ENCODE measurements at regions not wholly inside any gene's neighbourhood (a gene's known extent, or its start where the extent isn't known, plus 50 kb on each side); places are given as distances from the start of the nearest gene placed in this dataset.

GRCh38 chr1:192045131-192045530 is 113.1 kb upstream of the RGS18 start:
- CTCF ChIA-PET = interaction anchor here in 1 of 2 donors (0.6 kb wide), 1 partner anchor 1135 kb away, joined by 3 read pairs; no protein-coding TSS in a partner anchor
- Histone ChIP-seq H3K36me3 (ENCODE audit: control insufficient read depth in 2 of 2, extremely low read depth in 1 of 2, insufficient read depth in 1 of 2, low read length in 1 of 2) (no peaks in the 10 kb centered on the region), H3K4me1 (ENCODE audit: control insufficient read depth in 1 of 2, extremely low read depth in 1 of 2, insufficient read depth in 2 of 2, low read length in 2 of 2) (no peaks in the 10 kb centered on the region), H3K4me3 (ENCODE audit: control insufficient read depth in 1 of 2, extremely low read depth in 1 of 2, low read length in 1 of 2) (no peak overlapping the region), H3K27ac (ENCODE audit: low read length) (no peak overlapping the region), H3K9me3 (no peaks in the 10 kb centered on the region), H3K27me3 (replicated peaks in 1 of 2; ENCODE audit: control insufficient read depth in 2 of 2, extremely low read depth in 1 of 2, insufficient read depth in 2 of 2, low read length in 1 of 2) (no peaks in the 10 kb centered on the region)
- DNase-seq = no peak
- Mint-ChIP-seq H3K4me1 (no peaks in the 10 kb centered on the region), H3K27ac (no peak overlapping the region), H3K4me3 (no peak overlapping the region), H3K27me3 (no peaks in the 10 kb centered on the region), H3K36me3 (no peaks in the 10 kb centered on the region), H3K9me3 (peaks cover 0 to 4% (median 0%) of the 10 kb centered on the region in 3 donors)
- WGBS (ENCODE audit: insufficient coverage) = no CpG with 5 or more reads among the region's 3 CpGs
- no peak for ATAC-seq (replicated peaks in 1 of 4)
- POLR2A ChIA-PET = no interaction called here

GRCh38 chr1:192053531-192053971 is 104.7 kb upstream of the RGS18 start:
- no peaks in the 10 kb centered on the region for H3K4me1 ChIP-seq (ENCODE audit: control insufficient read depth in 1 of 2, extremely low read depth in 1 of 2, insufficient read depth in 2 of 2, low read length in 2 of 2)
- no peak overlapping the region for H3K27ac ChIP-seq (ENCODE audit: low read length)
- H3K27me3 ChIP-seq (replicated peaks in 1 of 2; ENCODE audit: control insufficient read depth in 2 of 2, extremely low read depth in 1 of 2, insufficient read depth in 2 of 2, low read length in 1 of 2) = no peaks in the 10 kb centered on the region
- H3K4me3 ChIP-seq (ENCODE audit: control insufficient read depth in 1 of 2, extremely low read depth in 1 of 2, low read length in 1 of 2) = no peak overlapping the region
- ChIA-PET CTCF (no interaction called here), POLR2A (no interaction called here)
- no peaks in the 10 kb centered on the region for H3K4me1 Mint-ChIP-seq
- DNase-seq (no peak), ATAC-seq (replicated peaks in 1 of 4) (no peak)
- no CpG with 5 or more reads among the region's 2 CpGs for WGBS (ENCODE audit: insufficient coverage)
- H3K9me3 Mint-ChIP-seq = no peaks in the 10 kb centered on the region
- no peak overlapping the region for H3K4me3 Mint-ChIP-seq
- no peaks in the 10 kb centered on the region for H3K36me3 Mint-ChIP-seq
- H3K27ac Mint-ChIP-seq = no peak overlapping the region
- H3K36me3 ChIP-seq (ENCODE audit: control insufficient read depth in 2 of 2, extremely low read depth in 1 of 2, insufficient read depth in 1 of 2, low read length in 1 of 2) = no peaks in the 10 kb centered on the region
- H3K9me3 ChIP-seq = no peaks in the 10 kb centered on the region
- H3K27me3 Mint-ChIP-seq = no peaks in the 10 kb centered on the region

GRCh38 chr1:192057766-192058165 is 100.5 kb upstream of the RGS18 start:
- POLR2A ChIA-PET = no interaction called here
- H3K4me1 ChIP-seq (ENCODE audit: control insufficient read depth in 1 of 2, extremely low read depth in 1 of 2, insufficient read depth in 2 of 2, low read length in 2 of 2) = no peaks in the 10 kb centered on the region
- ATAC-seq (replicated peaks in 1 of 4) = no peak
- H3K36me3 ChIP-seq (ENCODE audit: control insufficient read depth in 2 of 2, extremely low read depth in 1 of 2, insufficient read depth in 1 of 2, low read length in 1 of 2) = no peaks in the 10 kb centered on the region
- no peak overlapping the region for H3K4me3 ChIP-seq (ENCODE audit: control insufficient read depth in 1 of 2, extremely low read depth in 1 of 2, low read length in 1 of 2)
- no peak overlapping the region for H3K27ac ChIP-seq (ENCODE audit: low read length)
- Mint-ChIP-seq H3K27me3 (no peaks in the 10 kb centered on the region), H3K4me1 (no peaks in the 10 kb centered on the region), H3K4me3 (no peak overlapping the region), H3K9me3 (peaks cover 0 to 4% (median 0%) of the 10 kb centered on the region in 3 donors), H3K27ac (no peak overlapping the region), H3K36me3 (no peaks in the 10 kb centered on the region)
- no peaks in the 10 kb centered on the region for H3K27me3 ChIP-seq (replicated peaks in 1 of 2; ENCODE audit: control insufficient read depth in 2 of 2, extremely low read depth in 1 of 2, insufficient read depth in 2 of 2, low read length in 1 of 2)
- CTCF ChIA-PET = no interaction called here
- no CpG with 5 or more reads among the region's 2 CpGs for WGBS (ENCODE audit: insufficient coverage)
- no peaks in the 10 kb centered on the region for H3K9me3 ChIP-seq
- DNase-seq = no peak

GRCh38 chr1:192059407-192059806 is 98.9 kb upstream of the RGS18 start:
- Mint-ChIP-seq H3K4me3 (no peak overlapping the region), H3K27ac (no peak overlapping the region), H3K4me1 (no peaks in the 10 kb centered on the region), H3K27me3 (no peaks in the 10 kb centered on the region), H3K36me3 (no peaks in the 10 kb centered on the region), H3K9me3 (peaks cover 1 to 4% (median 2%) of the 10 kb centered on the region in 3 donors)
- Histone ChIP-seq H3K9me3 (no peaks in the 10 kb centered on the region), H3K27me3 (replicated peaks in 1 of 2; ENCODE audit: control insufficient read depth in 2 of 2, extremely low read depth in 1 of 2, insufficient read depth in 2 of 2, low read length in 1 of 2) (no peaks in the 10 kb centered on the region), H3K36me3 (ENCODE audit: control insufficient read depth in 2 of 2, extremely low read depth in 1 of 2, insufficient read depth in 1 of 2, low read length in 1 of 2) (no peaks in the 10 kb centered on the region), H3K4me3 (ENCODE audit: control insufficient read depth in 1 of 2, extremely low read depth in 1 of 2, low read length in 1 of 2) (no peak overlapping the region), H3K4me1 (ENCODE audit: control insufficient read depth in 1 of 2, extremely low read depth in 1 of 2, insufficient read depth in 2 of 2, low read length in 2 of 2) (no peaks in the 10 kb centered on the region), H3K27ac (ENCODE audit: low read length) (no peak overlapping the region)
- ChIA-PET POLR2A (no interaction called here), CTCF (no interaction called here)
- DNase-seq = no peak
- no CpG with 5 or more reads among the region's 1 CpG for WGBS (ENCODE audit: insufficient coverage)
- ATAC-seq (replicated peaks in 1 of 4) = no peak

- no peaks in the 10 kb centered on the region for H3K36me3 Mint-ChIP-seq
- CTCF ChIA-PET = no interaction called here
- POLR2A ChIA-PET = no interaction called here
- Histone ChIP-seq H3K4me3 (ENCODE audit: control insufficient read depth in 1 of 2, extremely low read depth in 1 of 2, low read length in 1 of 2) (no peak overlapping the region), H3K27me3 (replicated peaks in 1 of 2; ENCODE audit: control insufficient read depth in 2 of 2, extremely low read depth in 1 of 2, insufficient read depth in 2 of 2, low read length in 1 of 2) (no peaks in the 10 kb centered on the region), H3K9me3 (no peaks in the 10 kb centered on the region), H3K27ac (ENCODE audit: low read length) (no peak overlapping the region), H3K36me3 (ENCODE audit: control insufficient read depth in 2 of 2, extremely low read depth in 1 of 2, insufficient read depth in 1 of 2, low read length in 1 of 2) (no peaks in the 10 kb centered on the region), H3K4me1 (ENCODE audit: control insufficient read depth in 1 of 2, extremely low read depth in 1 of 2, insufficient read depth in 2 of 2, low read length in 2 of 2) (no peaks in the 10 kb centered on the region)
- DNase-seq (no peak), ATAC-seq (replicated peaks in 1 of 4) (no peak)
- no peaks in the 10 kb centered on the region for H3K27me3 Mint-ChIP-seq
- H3K4me3 Mint-ChIP-seq = no peak overlapping the region
- H3K27ac Mint-ChIP-seq = no peak overlapping the region
- H3K4me1 Mint-ChIP-seq = no peaks in the 10 kb centered on the region
- WGBS (ENCODE audit: insufficient coverage) = no CpG with 5 or more reads among the region's 2 CpGs
- H3K9me3 Mint-ChIP-seq = peaks cover 4 to 5% (median 5%) of the 10 kb centered on the region in 3 donors
Measured at GRCh38 chr1:192061556-192061955, 96.7 kb upstream of the RGS18 start.

- ChIA-PET CTCF (no interaction called here), POLR2A (no interaction called here)
- WGBS (ENCODE audit: insufficient coverage) = 80% methylated on average over 1 of the region's 3 CpGs
- DNase-seq = no peak
- Mint-ChIP-seq H3K4me1 (no peaks in the 10 kb centered on the region), H3K27me3 (no peaks in the 10 kb centered on the region), H3K4me3 (no peak overlapping the region), H3K36me3 (no peaks in the 10 kb centered on the region), H3K9me3 (peaks cover 4 to 7% (median 5%) of the 10 kb centered on the region in 3 donors), H3K27ac (no peak overlapping the region)
- Histone ChIP-seq H3K4me1 (ENCODE audit: control insufficient read depth in 1 of 2, extremely low read depth in 1 of 2, insufficient read depth in 2 of 2, low read length in 2 of 2) (no peaks in the 10 kb centered on the region), H3K27me3 (replicated peaks in 1 of 2; ENCODE audit: control insufficient read depth in 2 of 2, extremely low read depth in 1 of 2, insufficient read depth in 2 of 2, low read length in 1 of 2) (no peaks in the 10 kb centered on the region), H3K9me3 (no peaks in the 10 kb centered on the region), H3K36me3 (ENCODE audit: control insufficient read depth in 2 of 2, extremely low read depth in 1 of 2, insufficient read depth in 1 of 2, low read length in 1 of 2) (no peaks in the 10 kb centered on the region), H3K4me3 (ENCODE audit: control insufficient read depth in 1 of 2, extremely low read depth in 1 of 2, low read length in 1 of 2) (no peak overlapping the region), H3K27ac (ENCODE audit: low read length) (no peak overlapping the region)
- ATAC-seq (replicated peaks in 1 of 4) = no peak
Measured at GRCh38 chr1:192065087-192065486, 93.2 kb upstream of the RGS18 start.

GRCh38 chr1:192066202-192066601 is 92.1 kb upstream of the RGS18 start:
- DNase-seq = no peak
- ChIA-PET CTCF (interaction anchor here in 1 of 2 donors (0.7 kb wide), 1 partner anchor 349 kb away, joined by 4 read pairs; no protein-coding TSS in a partner anchor), POLR2A (interaction anchor here in 1 of 2 donors (0.6 kb wide), 2 partner anchors 523 to 551 kb away, joined by 4 to 6 read pairs; no protein-coding TSS in a partner anchor)
- no peaks in the 10 kb centered on the region for H3K9me3 ChIP-seq
- Mint-ChIP-seq H3K27ac (no peak overlapping the region), H3K4me1 (no peaks in the 10 kb centered on the region), H3K36me3 (no peaks in the 10 kb centered on the region), H3K27me3 (no peaks in the 10 kb centered on the region), H3K9me3 (peaks cover 3 to 5% (median 4%) of the 10 kb centered on the region in 3 donors), H3K4me3 (no peak overlapping the region)
- H3K36me3 ChIP-seq (ENCODE audit: control insufficient read depth in 2 of 2, extremely low read depth in 1 of 2, insufficient read depth in 1 of 2, low read length in 1 of 2) = no peaks in the 10 kb centered on the region
- ATAC-seq (replicated peaks in 1 of 4) = no peak
- no peaks in the 10 kb centered on the region for H3K27me3 ChIP-seq (replicated peaks in 1 of 2; ENCODE audit: control insufficient read depth in 2 of 2, extremely low read depth in 1 of 2, insufficient read depth in 2 of 2, low read length in 1 of 2)
- H3K27ac ChIP-seq (ENCODE audit: low read length) = no peak overlapping the region
- no CpG with 5 or more reads among the region's 4 CpGs for WGBS (ENCODE audit: insufficient coverage)
- H3K4me3 ChIP-seq (ENCODE audit: control insufficient read depth in 1 of 2, extremely low read depth in 1 of 2, low read length in 1 of 2) = no peak overlapping the region
- no peaks in the 10 kb centered on the region for H3K4me1 ChIP-seq (ENCODE audit: control insufficient read depth in 1 of 2, extremely low read depth in 1 of 2, insufficient read depth in 2 of 2, low read length in 2 of 2)

Data from T-cell (primary cell).